ENCODE measurements at regions not wholly inside any gene's neighbourhood (a gene's known extent, or its start where the extent isn't known, plus 50 kb on each side); places are given as distances from the start of the nearest gene placed in this dataset.

DNA sequence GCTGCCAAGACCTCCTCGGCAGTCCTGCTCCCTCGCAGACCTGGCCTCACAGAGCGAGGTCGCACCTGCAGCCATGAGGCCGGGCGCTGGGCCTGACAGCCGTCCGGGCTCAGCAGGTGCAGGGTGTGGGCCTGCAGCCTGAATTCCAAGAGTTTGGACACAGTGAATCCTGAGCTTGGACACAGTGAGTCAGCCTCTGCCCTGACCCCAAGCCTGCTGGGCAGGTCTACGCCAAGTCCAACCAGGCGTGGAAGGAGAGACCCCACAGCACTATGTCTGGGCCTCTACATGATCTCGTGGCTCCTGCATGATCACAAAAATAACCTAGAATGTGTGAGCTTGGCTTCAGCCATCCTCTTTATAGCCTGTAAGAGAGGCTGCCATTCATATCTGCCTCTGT, 121.0 kb downstream of the C16orf95 start:
- intact Hi-C loops (cut with DNase I) = no loop called here
- H3K27ac ChIP-seq = no peak overlapping the region

DNA sequence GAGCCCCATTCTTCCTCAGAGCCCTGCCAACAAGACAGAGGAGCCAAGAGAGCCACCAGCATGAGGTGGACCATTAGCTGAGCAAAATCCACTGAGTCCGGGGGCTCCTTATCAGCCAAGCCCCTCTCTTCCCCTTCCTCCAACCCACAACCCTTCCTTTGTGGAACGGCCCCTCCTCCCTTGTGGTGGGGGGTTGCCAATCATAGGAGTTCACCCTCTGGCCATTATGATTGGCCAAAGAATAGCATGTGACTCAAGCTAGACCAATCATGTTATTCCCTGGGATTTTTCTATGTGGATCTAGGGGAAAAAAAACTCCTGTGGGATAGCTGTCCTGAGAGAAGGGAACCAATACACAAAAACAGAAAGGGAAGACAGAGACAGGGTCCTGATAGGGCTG, 120.5 kb downstream of the C16orf95 start:
- Histone ChIP-seq H3K9me3 (no peaks in the 10 kb centered on the region), H3K4me3 (no peak overlapping the region), H3K27ac (no peak overlapping the region), H3K27me3 (no peaks in the 10 kb centered on the region), H3K4me1 (ENCODE audit: insufficient read depth) (peaks cover 3% of the 10 kb centered on the region), H3K36me3 (no peaks in the 10 kb centered on the region)
- TF ChIP-seq EP300 (IDR thresholded peaks at IDR 0.05) = no peak
- TF ChIP-seq, protein P1, sequence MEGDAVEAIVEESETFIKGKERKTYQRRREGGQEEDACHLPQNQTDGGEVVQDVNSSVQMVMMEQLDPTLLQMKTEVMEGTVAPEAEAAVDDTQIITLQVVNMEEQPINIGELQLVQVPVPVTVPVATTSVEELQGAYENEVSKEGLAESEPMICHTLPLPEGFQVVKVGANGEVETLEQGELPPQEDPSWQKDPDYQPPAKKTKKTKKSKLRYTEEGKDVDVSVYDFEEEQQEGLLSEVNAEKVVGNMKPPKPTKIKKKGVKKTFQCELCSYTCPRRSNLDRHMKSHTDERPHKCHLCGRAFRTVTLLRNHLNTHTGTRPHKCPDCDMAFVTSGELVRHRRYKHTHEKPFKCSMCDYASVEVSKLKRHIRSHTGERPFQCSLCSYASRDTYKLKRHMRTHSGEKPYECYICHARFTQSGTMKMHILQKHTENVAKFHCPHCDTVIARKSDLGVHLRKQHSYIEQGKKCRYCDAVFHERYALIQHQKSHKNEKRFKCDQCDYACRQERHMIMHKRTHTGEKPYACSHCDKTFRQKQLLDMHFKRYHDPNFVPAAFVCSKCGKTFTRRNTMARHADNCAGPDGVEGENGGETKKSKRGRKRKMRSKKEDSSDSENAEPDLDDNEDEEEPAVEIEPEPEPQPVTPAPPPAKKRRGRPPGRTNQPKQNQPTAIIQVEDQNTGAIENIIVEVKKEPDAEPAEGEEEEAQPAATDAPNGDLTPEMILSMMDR (IDR thresholded peaks at IDR 0.05) = no peak
- TF ChIP-seq POLR2A (IDR thresholded peaks at IDR 0.05) = no peak
- WGBS, 3 donors = 88 to 100% (median 97%) methylated on average over 2 of the region's 2 CpGs
- no peak for DNase-seq
- intact Hi-C loops (cut with DNase I) = no loop called here

More for the DNA sequence above, 121.0 kb downstream of the C16orf95 start:
- Histone ChIP-seq H3K9me3 (no peaks in the 10 kb centered on the region), H3K27me3 (no peaks in the 10 kb centered on the region), H3K36me3 (no peaks in the 10 kb centered on the region), H3K4me1 (ENCODE audit: insufficient read depth) (peaks cover 3% of the 10 kb centered on the region), H3K4me3 (no peak overlapping the region)
- no peak for DNase-seq
- no peak for TF ChIP-seq POLR2A (IDR thresholded peaks at IDR 0.05)
- no peak for TF ChIP-seq EP300 (IDR thresholded peaks at IDR 0.05)
- TF ChIP-seq, protein P1 (IDR thresholded peaks at IDR 0.05) = no peak
- 76 to 84% (median 79%) methylated on average over 7 to 11 of the region's 11 CpGs for WGBS, 3 donors

DNA sequence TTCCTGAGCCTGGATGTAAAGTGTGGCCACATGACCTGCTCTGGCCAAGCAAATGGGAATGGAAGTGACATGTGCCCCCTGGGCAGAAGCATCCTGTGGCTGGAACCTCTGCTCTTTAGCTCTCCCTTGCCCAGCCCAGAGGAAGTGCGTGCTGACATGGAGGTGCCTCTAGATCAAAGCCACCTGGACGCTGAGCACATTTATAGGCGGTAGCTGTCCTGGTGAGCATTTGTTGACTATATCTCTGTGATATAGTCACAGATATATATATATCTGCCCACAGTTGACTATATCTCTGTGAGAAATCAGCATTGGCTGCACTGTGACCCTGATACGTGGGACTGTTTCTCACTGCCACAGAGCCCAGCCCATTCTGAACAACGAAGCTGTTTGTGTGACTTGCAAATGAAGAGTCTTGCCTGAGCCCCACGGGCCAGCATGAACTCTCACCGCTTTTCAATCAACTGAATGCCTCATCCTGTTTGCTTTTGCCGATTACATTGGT, 118.8 kb downstream of the C16orf95 start:
- no peaks in the 10 kb centered on the region for H3K27me3 ChIP-seq
- no peaks in the 10 kb centered on the region for H3K9me3 ChIP-seq
- TF ChIP-seq, protein P1 (IDR thresholded peaks at IDR 0.05) = no peak
- TF ChIP-seq EP300 (IDR thresholded peaks at IDR 0.05) (no peak), POLR2A (IDR thresholded peaks at IDR 0.05) (no peak)
- 63 to 81% (median 75%) methylated on average over 8 of the region's 8 CpGs for WGBS, 3 donors
- no peaks in the 10 kb centered on the region for H3K36me3 ChIP-seq
- intact Hi-C loops (cut with DNase I) = no loop called here
- no peaks in the 10 kb centered on the region for H3K4me1 ChIP-seq (ENCODE audit: insufficient read depth)
- no peak overlapping the region for H3K4me3 ChIP-seq
- no peak for DNase-seq
- no peak overlapping the region for H3K27ac ChIP-seq

DNA sequence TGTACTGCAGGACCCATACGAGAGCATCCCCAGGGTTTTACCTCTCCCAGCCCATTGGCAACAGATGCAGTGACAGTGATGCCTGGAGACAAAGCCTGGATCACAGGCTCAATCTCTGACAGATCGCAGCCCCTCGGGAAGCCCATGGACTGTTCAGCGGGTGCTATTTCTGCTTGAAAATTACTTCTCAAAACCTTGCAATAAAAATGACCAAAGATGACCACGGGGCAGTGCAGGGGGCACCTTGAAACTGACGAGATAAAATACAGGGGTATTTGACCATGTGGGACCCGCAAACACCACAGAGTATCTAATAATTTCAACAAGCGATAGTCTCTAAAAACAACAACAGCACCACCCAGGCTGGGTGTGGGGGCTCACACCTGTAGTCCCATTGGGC, 118.3 kb downstream of the C16orf95 start:
- Histone ChIP-seq H3K9me3 (no peaks in the 10 kb centered on the region), H3K27me3 (no peaks in the 10 kb centered on the region), H3K4me3 (no peak overlapping the region), H3K4me1 (ENCODE audit: insufficient read depth) (no peaks in the 10 kb centered on the region), H3K36me3 (no peaks in the 10 kb centered on the region), H3K27ac (no peak overlapping the region)
- no peak for TF ChIP-seq POLR2A (IDR thresholded peaks at IDR 0.05)
- TF ChIP-seq, protein P1 (IDR thresholded peaks at IDR 0.05) = no peak
- no peak for TF ChIP-seq EP300 (IDR thresholded peaks at IDR 0.05)
- intact Hi-C loops (cut with DNase I) = no loop called here
- 87 to 91% (median 88%) methylated on average over 8 of the region's 8 CpGs for WGBS, 3 donors
- no peak for DNase-seq

Data from ovary (tissue), 7 donors.